HCT116 (cell line): ENCODE measurements at regions not wholly inside any gene's neighbourhood (a gene's known extent, or its start where the extent isn't known, plus 50 kb on each side); places are given as distances from the start of the nearest gene placed in this dataset.

Experiments
- ATAC-seq: fragments of 200-7000 bp; cut with Tn5 transposase; 2 replicates; pipeline ENCODE4 v1.9.1; 2020; ENCODE audit warnings: mild to moderate bottlenecking, moderate library complexity
- BruUV-seq: library from RNA; stranded (reverse); fragments of 400-500 nt; replicated peaks from 2 replicates; lab custom pipeline; 2021; lab: Mats Ljungman, UMichigan
- CTCF ChIA-PET: fragments of 300-600 bp; sonication (Branson Sonifier 250); formaldehyde crosslinking; loops from one replicate; lab custom pipeline; 2021; ENCODE audit warnings: antibody characterized with exemption; lab: Charles Lee
- POLR2A ChIA-PET: fragments of 300-600, 350-600 bp; sonication (Branson Sonifier 250); formaldehyde crosslinking; loops from one replicate; lab custom pipeline; 2021; ENCODE audit warnings: antibody characterized with exemption; lab: Charles Lee
- RAD21 ChIA-PET, 2 experiments: fragments of 300-600 bp; sonication (Branson Sonifier 250); formaldehyde crosslinking; loops; one replicate each; lab custom pipeline; 2023; ENCODE audit warnings: low total read pairs in 2 of 2; ENCODE audit not compliant: uncharacterized antibody in 2 of 2, unreplicated experiment in 2 of 2, low non-redundant PET in 1 of 2; lab: Charles Lee
- DNase-seq: peaks from one replicate; pipeline ENCODE4 v3.0.0-alpha.2; 2010; ENCODE audit warnings: low read depth, low spot score
- H2AFZ ChIP-seq: fragments of 200-600 bp; shearing (Covaris generic), sonication (generic); 2 replicates; pipeline ENCODE4 v1.6.1; 2017; ENCODE audit warnings: low read depth, mixed run types, mixed read lengths, antibody characterized with exemption, low read length; ENCODE audit not compliant: poor library complexity, severe bottlenecking
- H3K27ac ChIP-seq: 2 replicates; pipeline ENCODE4 v1.5.1; 2012; ENCODE audit warnings: low read depth, low read length
- H3K27me3 ChIP-seq: fragments of 200-600 bp; sonication (generic); 2 replicates; pipeline ENCODE4 v1.6.1; 2016; ENCODE audit warnings: mixed run types, low read length, mixed read lengths; ENCODE audit not compliant: insufficient read depth
- H3K36me3 ChIP-seq, 2 experiments: fragments of 200-500 bp in 1 of 2; fragments of 200-600 bp in 1 of 2; sonication (Bioruptor generic) in 1 of 2; sonication (generic) in 1 of 2; 2 replicates each; pipeline versions ENCODE4 v1.5.1 to v1.6.1; 2014 to 2016; ENCODE audit warnings: low read length in 2 of 2, inconsistent platforms in 1 of 2, mixed read lengths in 1 of 2, mixed run types in 1 of 2; ENCODE audit not compliant: insufficient read depth in 2 of 2, control insufficient read depth in 1 of 2
- H3K4me1 ChIP-seq, 2 experiments: fragments of 200-600 bp in 1 of 2; sonication (generic) in 1 of 2; 2 replicates each; pipeline versions ENCODE4 v1.5.1 to v1.6.1; 2012 to 2017; ENCODE audit warnings: low read length in 2 of 2, inconsistent platforms in 1 of 2, mild to moderate bottlenecking in 1 of 2, mixed read lengths in 1 of 2, mixed run types in 1 of 2, moderate library complexity in 1 of 2; ENCODE audit not compliant: insufficient read depth in 2 of 2, control insufficient read depth in 1 of 2
- H3K4me2 ChIP-seq: fragments of 200-600 bp; sonication (generic); 2 replicates; pipeline ENCODE4 v1.6.1; 2017; ENCODE audit warnings: mixed run types, low read length, mixed read lengths
- H3K4me3 ChIP-seq, 2 experiments: fragments of 200-600 bp in 1 of 2; sonication (generic) in 1 of 2; replicated peaks in 1 of 2; 2 replicates each; pipeline ENCODE4 v1.5.1; 2011 to 2016; ENCODE audit warnings: low read length in 2 of 2, control low read depth in 1 of 2, low read depth in 1 of 2, mild to moderate bottlenecking in 1 of 2, mixed read lengths in 1 of 2, mixed run types in 1 of 2
- H3K79me2 ChIP-seq: fragments of 200-600 bp; sonication (generic); 2 replicates; pipeline ENCODE4 v1.6.1; 2017; ENCODE audit warnings: mild to moderate bottlenecking, mixed run types, low read length, moderate library complexity, mixed read lengths; ENCODE audit not compliant: insufficient read depth
- H3K9ac ChIP-seq: fragments of 200-600 bp; sonication (generic); 2 replicates; pipeline ENCODE4 v1.6.1; 2016; ENCODE audit warnings: low read length, mixed read lengths
- H3K9me2 ChIP-seq: fragments of 200-600 bp; sonication (generic), shearing (Covaris generic); 2 replicates; pipeline ENCODE4 v1.6.1; 2017; ENCODE audit warnings: mixed run types, mild to moderate bottlenecking, moderate library complexity; ENCODE audit not compliant: insufficient read depth
- H3K9me3 ChIP-seq, 2 experiments: fragments of 200-500 bp in 1 of 2; fragments of 200-600 bp in 1 of 2; sonication (Bioruptor generic) in 1 of 2; sonication (generic) in 1 of 2; 2 replicates each; pipeline ENCODE4 v1.6.1; 2014 to 2017; ENCODE audit warnings: low read length in 2 of 2, mixed read lengths in 2 of 2, inconsistent platforms in 1 of 2, low read depth in 1 of 2, mild to moderate bottlenecking in 1 of 2, mixed run types in 1 of 2, moderate library complexity in 1 of 2; ENCODE audit not compliant: control insufficient read depth in 1 of 2, insufficient read depth in 1 of 2
- H4K20me1 ChIP-seq: fragments of 200-600 bp; sonication (generic), shearing (Covaris generic); 2 replicates; pipeline ENCODE4 v1.6.1; 2017; ENCODE audit warnings: mixed run types, mild to moderate bottlenecking, moderate library complexity; ENCODE audit not compliant: insufficient read depth
- CBX3 ChIP-seq: IDR thresholded peaks from 2 replicates; pipeline ENCODE4 v1.6.1; 2012; ENCODE audit warnings: low read depth
- EGR1 ChIP-seq: IDR thresholded peaks from 2 replicates; pipeline ENCODE4 v1.6.1; 2012; ENCODE audit warnings: low read depth
- ELF1 ChIP-seq: IDR thresholded peaks from 2 replicates; pipeline ENCODE4 v1.6.1; 2012; ENCODE audit warnings: low read depth, borderline replicate concordance
- EZH2 ChIP-seq: fragments of 200-600 bp; sonication (generic); IDR thresholded peaks from 2 replicates; pipeline ENCODE4 v1.6.1; 2017; ENCODE audit warnings: antibody characterized with exemption, mixed run types
- EZH2phosphoT487 ChIP-seq: fragments of 200-600 bp; IDR thresholded peaks from 2 replicates; pipeline ENCODE4 v1.6.1; 2018; ENCODE audit warnings: antibody characterized with exemption, borderline replicate concordance
- FOSL1 ChIP-seq: IDR thresholded peaks from 2 replicates; pipeline ENCODE4 v1.6.1; 2012; ENCODE audit warnings: low read depth
- JUND ChIP-seq: IDR thresholded peaks from 2 replicates; pipeline ENCODE4 v1.6.1; 2012
- POLR2A ChIP-seq: IDR thresholded peaks from 2 replicates; pipeline ENCODE4 v1.7.0; 2011; ENCODE audit warnings: borderline replicate concordance; ENCODE audit not compliant: insufficient read depth, insufficient read length; ENCODE audit errors: extremely low read depth
- POLR2AphosphoS5 ChIP-seq: IDR thresholded peaks from 2 replicates; pipeline ENCODE4 v1.6.1; 2011; ENCODE audit warnings: mild to moderate bottlenecking, low read depth, low read length, moderate library complexity
- SP1 ChIP-seq: IDR thresholded peaks from 2 replicates; pipeline ENCODE4 v1.6.1; 2012; ENCODE audit warnings: low read depth
- SRF ChIP-seq: IDR thresholded peaks from 2 replicates; pipeline ENCODE4 v1.6.1; 2012; ENCODE audit warnings: low read depth
- TCF7L2 ChIP-seq: IDR thresholded peaks from 2 replicates; pipeline ENCODE4 v1.7.0; 2011; ENCODE audit warnings: borderline replicate concordance, inconsistent platforms; ENCODE audit not compliant: insufficient read depth, insufficient read length; ENCODE audit errors: extremely low read depth
- YY1 ChIP-seq: IDR thresholded peaks from 2 replicates; pipeline ENCODE4 v1.6.1; 2011; ENCODE audit warnings: low read length, low read depth, moderate library complexity, mild to moderate bottlenecking; ENCODE audit not compliant: insufficient replicate concordance; ENCODE audit errors: extremely low read depth
- ZFX ChIP-seq: fragments of 450-650 bp; IDR thresholded peaks from 2 replicates; pipeline ENCODE4 v1.6.1; 2017
- ZNF274 ChIP-seq: fragments of 200-500 bp; sonication (Bioruptor generic); IDR thresholded peaks from 2 replicates; pipeline ENCODE4 v1.6.1; 2014; ENCODE audit warnings: mild to moderate bottlenecking, low read depth, low read length, inconsistent platforms
- intact Hi-C: fragments of 100-400 bp; cut with micrococcal nuclease; formaldehyde crosslinking; loops from 2 replicates; pipeline ENCODE4 v1.10.0; 2022
- TF ChIP-seq, protein P1 (sequence below): IDR thresholded peaks from 2 replicates; pipeline ENCODE4 v1.6.1; 2011; ENCODE audit warnings: mild to moderate bottlenecking, low read length, moderate library complexity; ENCODE audit not compliant: insufficient replicate concordance; ENCODE audit errors: extremely low read depth
- TF ChIP-seq, protein P2 (sequence below): IDR thresholded peaks from 2 replicates; pipeline ENCODE4 v1.6.1; 2012; ENCODE audit warnings: low read depth
- TF ChIP-seq, protein P3 (sequence below): IDR thresholded peaks from 2 replicates; pipeline ENCODE4 v1.6.1; 2012
- TF ChIP-seq, protein P4 (sequence below): IDR thresholded peaks from 2 replicates; pipeline ENCODE4 v1.6.1; 2012

- no peak overlapping the region for H3K27ac ChIP-seq
- no peaks in the 10 kb centered on the region for H3K36me3 ChIP-seq
- POLR2A ChIA-PET: no interaction called here
- no peak for DNase-seq
- no peaks in the 10 kb centered on the region for H3K9me3 ChIP-seq
- H3K9me2 ChIP-seq: no peaks in the 10 kb centered on the region
- intact Hi-C loops: no loop called here
- no peak overlapping the region for H3K4me2 ChIP-seq
- no peaks in the 10 kb centered on the region for H4K20me1 ChIP-seq
- RAD21 ChIA-PET: no interaction called here
- no peaks in the 10 kb centered on the region for H3K4me1 ChIP-seq
- no peak overlapping the region for H2AFZ ChIP-seq
- TF ChIP-seq CBX3 (no peak), POLR2AphosphoS5 (no peak), TCF7L2 (no peak), SP1 (no peak), ZFX (no peak), YY1 (no peak), FOSL1 (no peak), JUND (no peak), POLR2A (no peak), EGR1 (no peak), EZH2phosphoT487 (no peak), SRF (no peak), EZH2 (no peak), ELF1 (no peak), ZNF274 (no peak)
- TF ChIP-seq, protein P1, sequence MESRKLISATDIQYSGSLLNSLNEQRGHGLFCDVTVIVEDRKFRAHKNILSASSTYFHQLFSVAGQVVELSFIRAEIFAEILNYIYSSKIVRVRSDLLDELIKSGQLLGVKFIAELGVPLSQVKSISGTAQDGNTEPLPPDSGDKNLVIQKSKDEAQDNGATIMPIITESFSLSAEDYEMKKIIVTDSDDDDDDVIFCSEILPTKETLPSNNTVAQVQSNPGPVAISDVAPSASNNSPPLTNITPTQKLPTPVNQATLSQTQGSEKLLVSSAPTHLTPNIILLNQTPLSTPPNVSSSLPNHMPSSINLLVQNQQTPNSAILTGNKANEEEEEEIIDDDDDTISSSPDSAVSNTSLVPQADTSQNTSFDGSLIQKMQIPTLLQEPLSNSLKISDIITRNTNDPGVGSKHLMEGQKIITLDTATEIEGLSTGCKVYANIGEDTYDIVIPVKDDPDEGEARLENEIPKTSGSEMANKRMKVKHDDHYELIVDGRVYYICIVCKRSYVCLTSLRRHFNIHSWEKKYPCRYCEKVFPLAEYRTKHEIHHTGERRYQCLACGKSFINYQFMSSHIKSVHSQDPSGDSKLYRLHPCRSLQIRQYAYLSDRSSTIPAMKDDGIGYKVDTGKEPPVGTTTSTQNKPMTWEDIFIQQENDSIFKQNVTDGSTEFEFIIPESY: no peak
- TF ChIP-seq, protein P2, sequence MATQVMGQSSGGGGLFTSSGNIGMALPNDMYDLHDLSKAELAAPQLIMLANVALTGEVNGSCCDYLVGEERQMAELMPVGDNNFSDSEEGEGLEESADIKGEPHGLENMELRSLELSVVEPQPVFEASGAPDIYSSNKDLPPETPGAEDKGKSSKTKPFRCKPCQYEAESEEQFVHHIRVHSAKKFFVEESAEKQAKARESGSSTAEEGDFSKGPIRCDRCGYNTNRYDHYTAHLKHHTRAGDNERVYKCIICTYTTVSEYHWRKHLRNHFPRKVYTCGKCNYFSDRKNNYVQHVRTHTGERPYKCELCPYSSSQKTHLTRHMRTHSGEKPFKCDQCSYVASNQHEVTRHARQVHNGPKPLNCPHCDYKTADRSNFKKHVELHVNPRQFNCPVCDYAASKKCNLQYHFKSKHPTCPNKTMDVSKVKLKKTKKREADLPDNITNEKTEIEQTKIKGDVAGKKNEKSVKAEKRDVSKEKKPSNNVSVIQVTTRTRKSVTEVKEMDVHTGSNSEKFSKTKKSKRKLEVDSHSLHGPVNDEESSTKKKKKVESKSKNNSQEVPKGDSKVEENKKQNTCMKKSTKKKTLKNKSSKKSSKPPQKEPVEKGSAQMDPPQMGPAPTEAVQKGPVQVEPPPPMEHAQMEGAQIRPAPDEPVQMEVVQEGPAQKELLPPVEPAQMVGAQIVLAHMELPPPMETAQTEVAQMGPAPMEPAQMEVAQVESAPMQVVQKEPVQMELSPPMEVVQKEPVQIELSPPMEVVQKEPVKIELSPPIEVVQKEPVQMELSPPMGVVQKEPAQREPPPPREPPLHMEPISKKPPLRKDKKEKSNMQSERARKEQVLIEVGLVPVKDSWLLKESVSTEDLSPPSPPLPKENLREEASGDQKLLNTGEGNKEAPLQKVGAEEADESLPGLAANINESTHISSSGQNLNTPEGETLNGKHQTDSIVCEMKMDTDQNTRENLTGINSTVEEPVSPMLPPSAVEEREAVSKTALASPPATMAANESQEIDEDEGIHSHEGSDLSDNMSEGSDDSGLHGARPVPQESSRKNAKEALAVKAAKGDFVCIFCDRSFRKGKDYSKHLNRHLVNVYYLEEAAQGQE: no peak
- TF ChIP-seq, protein P3, sequence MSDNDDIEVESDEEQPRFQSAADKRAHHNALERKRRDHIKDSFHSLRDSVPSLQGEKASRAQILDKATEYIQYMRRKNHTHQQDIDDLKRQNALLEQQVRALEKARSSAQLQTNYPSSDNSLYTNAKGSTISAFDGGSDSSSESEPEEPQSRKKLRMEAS: no peak
- TF ChIP-seq, protein P4, sequence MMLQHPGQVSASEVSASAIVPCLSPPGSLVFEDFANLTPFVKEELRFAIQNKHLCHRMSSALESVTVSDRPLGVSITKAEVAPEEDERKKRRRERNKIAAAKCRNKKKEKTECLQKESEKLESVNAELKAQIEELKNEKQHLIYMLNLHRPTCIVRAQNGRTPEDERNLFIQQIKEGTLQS: no peak
- CTCF ChIA-PET: no interaction called here
- no peak overlapping the region for H3K4me3 ChIP-seq
- H3K9ac ChIP-seq: no peak overlapping the region
- no peaks in the 10 kb centered on the region for H3K27me3 ChIP-seq
- ATAC-seq: no peak
- no peaks in the 10 kb centered on the region for H3K79me2 ChIP-seq
- no TSS peak for BruUV-seq
Measured at GRCh38 chrY:8489880-8490630, 847.2 kb upstream of the TSPY4 start.
